CD14-positive monocyte (primary cell): ENCODE measurements at regions not wholly inside any gene's neighbourhood (a gene's known extent, or its start where the extent isn't known, plus 50 kb on each side); places are given as distances from the start of the nearest gene placed in this dataset.

ENCODE experiments used
- DNase-seq, 3 donors: peaks; one replicate each; pipeline ENCODE4 v3.0.0-alpha.2; 2011 to 2022
- H2AFZ ChIP-seq: 2 replicates; pipeline ENCODE4 v1.6.0; 2012; ENCODE audit warnings: mild to moderate bottlenecking, low read depth, low read length, inconsistent platforms; ENCODE audit not compliant: insufficient read depth, poor library complexity, severe bottlenecking
- H3K27ac ChIP-seq, 2 donors: 1 replicate in 1 of 2; 2 replicates in 1 of 2; pipeline ENCODE4 v1.5.1; 2012 to 2013; ENCODE audit warnings: low read length in 2 of 2, control low read depth in 1 of 2, inconsistent platforms in 1 of 2, low read depth in 1 of 2, mild to moderate bottlenecking in 1 of 2
- H3K27me3 ChIP-seq, 2 donors: one replicate each; pipeline versions ENCODE4 v1.6.0 to v1.6.1; 2011 to 2013; ENCODE audit warnings: low read length in 2 of 2; ENCODE audit not compliant: control insufficient read depth in 2 of 2, insufficient read depth in 2 of 2
- H3K36me3 ChIP-seq, 2 donors: replicated peaks in 1 of 2; 1 replicate in 1 of 2; 2 replicates in 1 of 2; pipeline versions ENCODE4 v1.5.1 to v1.6.1; 2012 to 2013; ENCODE audit warnings: low read length in 2 of 2, control low read depth in 1 of 2, inconsistent platforms in 1 of 2, mild to moderate bottlenecking in 1 of 2; ENCODE audit not compliant: insufficient read depth in 2 of 2, control insufficient read depth in 1 of 2
- H3K4me1 ChIP-seq, 2 donors: 1 replicate in 1 of 2; 2 replicates in 1 of 2; pipeline versions ENCODE4 v1.5.1 to v1.6.1; 2012 to 2013; ENCODE audit warnings: low read length in 2 of 2, control low read depth in 1 of 2, inconsistent platforms in 1 of 2, mild to moderate bottlenecking in 1 of 2, moderate library complexity in 1 of 2; ENCODE audit not compliant: insufficient read depth in 2 of 2, control insufficient read depth in 1 of 2
- H3K4me2 ChIP-seq: replicated peaks from 2 replicates; pipeline ENCODE3; 2012; ENCODE audit warnings: low read length, moderate library complexity, mild to moderate bottlenecking; ENCODE audit not compliant: poor library complexity, severe bottlenecking; ENCODE audit errors: extremely low read depth
- H3K4me3 ChIP-seq, 3 experiments: fragments of 200-600 bp in 1 of 3; sonication (generic) in 1 of 3; replicated peaks in 1 of 3; 1 replicate in 2 of 3; 2 replicates in 1 of 3; pipeline ENCODE4 v1.5.1; 2011 to 2013; ENCODE audit warnings: low read length in 3 of 3, mild to moderate bottlenecking in 3 of 3, control low read depth in 2 of 3, low read depth in 2 of 3, inconsistent platforms in 1 of 3, moderate library complexity in 1 of 3
- H3K79me2 ChIP-seq: 2 replicates; pipeline ENCODE4 v1.6.0; 2012; ENCODE audit warnings: mild to moderate bottlenecking, control low read depth, inconsistent platforms, low read length, moderate library complexity; ENCODE audit not compliant: insufficient read depth
- H3K9ac ChIP-seq: 2 replicates; pipeline ENCODE4 v1.6.0; 2017; ENCODE audit warnings: low read length, mild to moderate bottlenecking; ENCODE audit not compliant: insufficient read depth, poor library complexity, severe bottlenecking
- H3K9me3 ChIP-seq, 2 donors: replicated peaks in 1 of 2; 1 replicate in 1 of 2; 2 replicates in 1 of 2; pipeline versions ENCODE4 v1.5.1 to v1.6.1; 2012 to 2013; ENCODE audit warnings: low read length in 2 of 2, control low read depth in 1 of 2; ENCODE audit not compliant: control insufficient read depth in 1 of 2, insufficient read depth in 1 of 2
- H4K20me1 ChIP-seq: 2 replicates; pipeline ENCODE4 v1.6.0; 2012; ENCODE audit warnings: mild to moderate bottlenecking, low read length, control low read depth, moderate library complexity; ENCODE audit not compliant: insufficient read depth
- H3K27ac Mint-ChIP-seq, 7 donors: one replicate each; pipeline ENCODE4 v1.8.0; 2020; ENCODE audit warnings: mild to moderate bottlenecking in 7 of 7, mixed read lengths in 7 of 7, moderate library complexity in 6 of 7, inconsistent platforms in 2 of 7
- H3K27me3 Mint-ChIP-seq, 3 donors: one replicate each; pipeline ENCODE4 v1.8.0; 2021 to 2022; ENCODE audit warnings: low read depth in 3 of 3, mild to moderate bottlenecking in 3 of 3, mixed read lengths in 3 of 3, moderate library complexity in 3 of 3, inconsistent platforms in 1 of 3
- H3K36me3 Mint-ChIP-seq, 2 donors: one replicate each; pipeline ENCODE4 v1.8.0; 2020; ENCODE audit warnings: mixed read lengths in 2 of 2, inconsistent platforms in 1 of 2, mild to moderate bottlenecking in 1 of 2
- H3K4me1 Mint-ChIP-seq: one replicate; pipeline ENCODE4 v1.8.0; 2020; ENCODE audit warnings: mild to moderate bottlenecking, mixed read lengths
- H3K4me3 Mint-ChIP-seq, 2 donors: one replicate each; pipeline ENCODE4 v1.8.0; 2020; ENCODE audit warnings: mild to moderate bottlenecking in 2 of 2, mixed read lengths in 2 of 2, moderate library complexity in 1 of 2
- H3K9me3 Mint-ChIP-seq, 7 donors: one replicate each; pipeline ENCODE4 v1.8.0; 2020 to 2022; ENCODE audit warnings: mixed read lengths in 7 of 7, mild to moderate bottlenecking in 6 of 7, moderate library complexity in 6 of 7, inconsistent platforms in 2 of 7
- CTCF ChIP-seq: fragments of 200-600 bp; IDR thresholded peaks from one replicate; pipeline ENCODE4 v1.8.0; 2022; ENCODE audit warnings: antibody characterized with exemption, mild to moderate bottlenecking
- WGBS: methylation state at CpG from one replicate; pipeline ENCODE4 v1.1.5; 2013; ENCODE audit warnings: missing lambda C conversion rate; ENCODE audit not compliant: insufficient coverage; 5-methylcytosine and 5-hydroxymethylcytosine counted together
- intact Hi-C, 2 donors: fragments of 100-400 bp; cut with micrococcal nuclease; formaldehyde crosslinking; loops; one replicate each; pipeline versions ENCODE4 v1.15.0 to v1.15.1; 2023

- H3K27ac Mint-ChIP-seq = no peak overlapping the region
- Histone ChIP-seq H3K4me1 (no peaks in the 10 kb centered on the region), H3K36me3 (no peaks in the 10 kb centered on the region), H4K20me1 (no peaks in the 10 kb centered on the region), H3K4me3 (no peak overlapping the region), H3K9ac (no peak overlapping the region), H2AFZ (no peak overlapping the region), H3K4me2 (no peak overlapping the region), H3K9me3 (no peaks in the 10 kb centered on the region), H3K27me3 (no peaks in the 10 kb centered on the region), H3K79me2 (no peaks in the 10 kb centered on the region), H3K27ac (no peak overlapping the region)
- intact Hi-C loops = no loop called here
- peaks cover 0 to 3% (median 2%) of the 10 kb centered on the region in 3 donors for H3K27me3 Mint-ChIP-seq
- H3K9me3 Mint-ChIP-seq = peaks cover 0 to 9% (median 4%) of the 10 kb centered on the region in 7 donors
- no peak for TF ChIP-seq CTCF
- no peak overlapping the region for H3K4me3 Mint-ChIP-seq
- H3K4me1 Mint-ChIP-seq = peaks cover 2% of the 10 kb centered on the region
- DNase-seq = no peak
- no peaks in the 10 kb centered on the region for H3K36me3 Mint-ChIP-seq
Observed at GRCh38 chr19:28556371-28556770, 656.6 kb downstream of the UQCRFS1 start.

DNA sequence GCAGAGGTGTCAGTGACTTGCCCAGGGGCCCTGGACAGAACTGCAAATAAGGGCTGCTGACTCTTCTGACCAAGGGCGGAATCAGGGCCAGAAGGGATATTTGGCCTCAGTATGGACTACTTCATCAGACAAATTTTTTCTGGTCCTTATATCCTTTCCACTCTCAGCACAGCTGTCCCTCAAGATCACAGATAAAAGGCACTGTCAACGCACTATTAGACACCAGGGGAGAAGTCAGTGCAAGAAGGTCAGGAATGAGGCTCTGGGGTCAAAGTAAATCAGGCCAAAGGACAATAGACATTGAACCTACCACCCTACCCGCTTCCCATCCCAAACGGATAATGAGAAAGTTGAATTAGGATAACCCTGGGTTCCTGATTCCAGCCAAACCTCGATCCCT, 657.6 kb downstream of the UQCRFS1 start:
- no peak for TF ChIP-seq CTCF
- H4K20me1 ChIP-seq = no peaks in the 10 kb centered on the region
- no peaks in the 10 kb centered on the region for H3K27me3 ChIP-seq
- Mint-ChIP-seq H3K9me3 (peaks cover 0 to 9% (median 4%) of the 10 kb centered on the region in 7 donors), H3K27ac (no peak overlapping the region), H3K4me3 (no peak overlapping the region), H3K27me3 (peaks cover 0 to 2% (median 1%) of the 10 kb centered on the region in 3 donors), H3K36me3 (no peaks in the 10 kb centered on the region), H3K4me1 (peaks cover 2% of the 10 kb centered on the region)
- no peak overlapping the region for H2AFZ ChIP-seq
- no peak overlapping the region for H3K4me3 ChIP-seq
- H3K27ac ChIP-seq = no peak overlapping the region
- H3K79me2 ChIP-seq = no peaks in the 10 kb centered on the region
- H3K9ac ChIP-seq = no peak overlapping the region
- DNase-seq = no peak
- H3K4me1 ChIP-seq = no peaks in the 10 kb centered on the region
- H3K9me3 ChIP-seq = no peaks in the 10 kb centered on the region
- H3K36me3 ChIP-seq = no peaks in the 10 kb centered on the region
- WGBS = no CpG with 5 or more reads among the region's 5 CpGs
- intact Hi-C loops = no loop called here
- no peak overlapping the region for H3K4me2 ChIP-seq
